GM18909 (cell line): ENCODE measurements at regions not wholly inside any gene's neighbourhood (a gene's known extent, or its start where the extent isn't known, plus 50 kb on each side); places are given as distances from the start of the nearest gene placed in this dataset.
"Not testable (repeated sequence)": the region's sequence is repeated elsewhere in the genome, so short reads cannot be mapped to it uniquely, and the experiment has no call there.

Source experiments
- ATAC-seq: cut with Tn5 transposase; IDR thresholded peaks from one replicate; pipeline ENCODE4 v1.9.1; 2021; ENCODE audit warnings: mild to moderate bottlenecking; ENCODE audit not compliant: unreplicated experiment, poor library complexity

DNA sequence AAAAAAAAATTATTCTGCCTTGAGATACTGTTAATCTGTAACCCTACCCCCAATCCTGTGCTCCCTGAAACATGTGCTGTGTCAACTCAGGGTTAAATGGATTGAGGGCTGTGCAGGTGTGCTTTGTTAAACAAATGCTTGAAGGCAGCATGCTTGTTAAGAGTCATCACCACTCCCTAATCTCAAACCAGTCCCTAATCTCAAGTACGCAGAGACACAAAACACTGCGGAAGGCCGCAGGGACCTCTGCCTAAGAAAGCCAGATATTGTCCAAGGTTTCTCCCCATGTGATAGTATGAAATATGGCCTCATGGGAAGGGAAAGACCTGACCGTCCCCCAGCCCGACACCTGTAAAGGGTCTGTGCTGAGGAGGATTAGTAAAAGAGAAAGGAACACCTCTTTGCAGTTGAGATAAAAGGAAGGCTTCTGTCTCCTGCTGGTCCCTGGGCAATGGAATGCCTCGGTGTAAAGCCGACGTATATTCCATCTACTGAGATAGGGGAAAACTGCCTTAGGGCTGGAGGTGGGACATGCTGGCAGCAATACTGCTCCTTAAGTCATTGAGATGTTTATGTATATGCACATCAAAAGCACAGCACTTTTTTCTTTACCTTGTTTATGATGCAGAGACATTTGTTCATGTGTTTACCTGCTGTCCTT is 402.6 kb downstream of the TBC1D32 start:
- ATAC-seq = not testable (repeated sequence)

DNA sequence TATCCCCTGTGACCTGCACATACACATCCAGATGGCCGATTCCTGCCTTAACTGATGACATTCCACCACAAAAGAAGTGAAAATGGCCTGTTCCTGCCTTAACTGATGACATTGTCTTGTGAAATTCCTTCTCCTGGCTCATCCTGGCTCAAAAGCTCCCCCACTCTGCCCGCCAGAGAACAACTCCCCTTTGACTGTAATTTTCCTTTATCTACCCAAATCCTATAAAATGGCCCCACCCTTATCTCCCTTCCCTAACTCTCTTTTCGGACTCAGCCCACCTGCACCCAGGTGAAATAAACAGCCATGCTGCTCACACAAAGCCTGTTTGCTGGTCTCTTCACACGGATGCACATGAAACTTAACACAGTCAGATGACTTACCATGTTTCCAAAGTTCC is 403.8 kb downstream of the TBC1D32 start:
- not testable (repeated sequence) for ATAC-seq

DNA sequence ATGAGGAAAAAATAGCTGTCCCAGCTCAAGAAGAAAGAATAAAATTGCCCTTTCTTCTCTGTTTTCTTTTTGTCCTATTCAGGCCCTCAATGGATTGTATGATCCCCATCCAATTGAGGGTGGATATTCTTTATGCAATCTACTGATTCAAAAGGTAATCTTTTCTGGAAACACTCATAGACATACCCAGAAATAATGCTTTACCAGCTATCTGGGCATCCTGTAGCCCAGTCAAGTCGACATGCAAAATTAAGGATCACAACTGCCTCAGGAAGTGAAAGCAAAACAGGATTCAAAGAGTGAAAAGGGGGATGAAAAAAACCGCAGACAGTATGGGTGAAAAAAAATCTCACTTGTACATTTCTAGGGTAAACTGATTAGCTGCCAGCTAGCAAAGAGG is 410.1 kb downstream of the TBC1D32 start:
- no peak for ATAC-seq

DNA sequence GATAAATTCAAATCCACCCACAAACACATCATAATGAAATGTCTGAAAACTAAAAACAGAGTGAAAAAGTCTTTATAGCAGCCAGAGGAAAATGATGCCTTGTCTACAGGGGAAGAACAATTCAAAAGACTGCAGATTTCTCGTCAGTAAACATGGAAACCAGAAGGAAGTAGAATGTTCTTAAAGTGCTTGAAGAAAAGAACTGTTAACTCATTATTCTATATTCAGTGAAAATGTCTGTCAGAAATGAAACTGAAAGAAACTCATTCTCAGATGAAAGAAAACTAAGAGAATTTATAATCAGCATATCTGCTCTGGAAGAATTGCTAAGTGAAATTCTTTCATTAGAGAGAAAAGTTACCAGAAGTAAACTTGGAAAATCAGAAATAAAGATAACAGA is 416.1 kb downstream of the TBC1D32 start:
- ATAC-seq = no peak

DNA sequence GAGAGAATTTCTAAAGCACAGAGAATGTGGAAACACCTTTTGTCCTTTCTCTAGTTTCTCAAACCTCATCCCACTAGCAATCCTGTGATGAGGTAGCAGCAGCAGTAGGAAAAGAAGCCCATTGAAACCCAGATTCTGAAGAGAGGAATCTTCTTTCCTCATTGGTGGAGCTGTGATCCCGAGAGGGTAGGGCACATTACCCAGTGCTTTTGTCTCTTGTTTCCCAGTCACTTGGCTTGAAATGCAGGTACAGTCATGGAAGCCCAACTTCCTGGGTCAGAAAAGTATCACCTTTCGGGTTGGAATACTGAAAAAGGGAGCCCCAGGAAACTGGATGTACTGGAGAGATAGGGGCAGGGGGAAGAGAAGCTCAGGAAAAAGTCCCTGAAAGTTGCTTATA is 417.4 kb downstream of the TBC1D32 start:
- ATAC-seq = no peak

DNA sequence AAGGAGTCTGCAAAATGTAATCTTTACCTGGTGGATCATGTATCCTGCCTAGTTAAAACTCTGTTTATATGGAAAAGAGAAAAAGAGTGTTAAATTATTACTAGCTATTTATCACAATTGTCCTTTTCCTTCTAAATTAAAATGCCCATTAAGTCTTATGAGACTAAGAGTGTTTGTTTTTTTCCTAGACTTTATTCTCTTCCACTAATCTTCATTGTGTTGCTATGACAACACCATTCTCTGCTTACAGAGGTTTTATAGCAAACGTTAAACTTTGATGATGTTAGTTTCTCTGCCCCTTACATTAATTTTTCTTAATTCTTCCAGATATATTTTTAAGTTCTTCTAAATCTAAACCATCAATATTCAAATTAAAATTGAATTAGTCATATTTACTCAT is 420.8 kb downstream of the TBC1D32 start:
- ATAC-seq = no peak

DNA sequence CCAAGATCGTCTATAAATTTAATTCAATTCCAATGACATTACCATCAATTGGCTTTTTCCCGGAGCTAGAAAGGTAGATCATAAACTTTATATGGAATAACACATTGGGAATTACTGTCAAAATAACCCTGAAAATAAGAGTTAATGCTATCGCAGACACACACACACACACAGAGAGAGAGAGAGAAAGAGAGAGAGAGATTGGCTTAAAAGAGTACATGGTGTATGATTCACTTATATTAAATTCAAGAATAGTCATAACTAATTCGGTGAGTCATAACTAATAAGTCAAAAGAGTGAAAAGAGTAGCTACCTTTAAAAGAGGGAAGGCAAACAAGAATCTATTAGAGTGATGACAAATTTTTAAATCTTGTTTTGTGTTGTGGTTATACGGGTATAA is 425.5 kb downstream of the TBC1D32 start:
- no peak for ATAC-seq

DNA sequence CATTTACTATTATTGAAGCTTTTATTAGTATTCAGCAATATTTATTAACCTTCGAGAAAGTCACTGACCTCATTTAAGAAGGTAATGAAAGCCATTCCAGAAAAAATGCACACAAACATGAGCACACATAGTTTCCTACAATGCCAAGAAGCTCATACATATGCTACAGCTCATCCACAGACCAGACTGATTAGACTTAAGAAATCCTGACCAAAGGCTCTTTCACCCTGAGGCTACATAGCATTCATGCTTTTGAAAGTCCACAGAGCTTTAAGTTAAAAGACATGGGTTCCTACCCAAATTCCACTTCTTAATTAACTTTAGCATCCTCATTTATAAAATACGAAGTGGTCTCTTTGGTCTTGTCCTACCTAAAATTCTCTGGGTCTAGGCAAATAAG is 430.4 kb downstream of the TBC1D32 start:
- no peak for ATAC-seq

DNA sequence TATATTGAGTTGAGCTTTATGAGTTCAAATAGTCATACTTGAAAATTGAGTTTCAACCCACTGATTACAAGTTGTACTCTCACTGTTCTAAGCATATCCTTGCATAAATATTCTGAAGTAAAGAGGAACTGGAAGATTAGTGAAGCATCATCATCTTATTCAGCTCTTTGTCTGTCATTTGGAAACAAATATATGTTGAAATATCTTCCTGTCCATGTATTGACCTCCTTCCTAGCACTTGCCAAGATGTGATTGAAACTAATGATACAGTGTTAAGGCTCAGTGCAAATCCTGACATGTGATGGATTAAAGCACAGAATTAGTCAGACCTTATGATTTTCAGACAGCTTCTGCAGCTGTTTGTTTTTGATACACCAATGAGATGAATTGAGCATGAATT is 434.3 kb downstream of the TBC1D32 start:
- ATAC-seq = no peak

DNA sequence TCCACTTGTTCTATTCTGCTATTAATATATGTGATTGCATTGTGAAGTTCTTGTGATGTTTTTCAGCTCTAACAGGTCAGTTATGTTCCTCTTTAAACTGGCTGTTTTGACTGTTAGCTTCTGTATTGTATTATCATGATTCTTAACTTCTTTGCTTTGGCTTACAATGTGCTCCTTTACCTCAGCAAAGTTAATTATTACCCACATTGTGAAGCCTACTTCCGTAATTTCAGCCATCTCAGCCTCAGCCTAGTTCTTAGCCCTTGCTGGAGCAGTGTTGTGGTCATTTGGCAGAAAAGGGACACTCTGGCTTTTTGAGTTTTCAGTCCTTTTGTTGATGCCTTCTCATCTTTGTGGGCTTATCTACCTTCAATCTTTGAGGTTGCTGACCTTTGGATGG is 440.2 kb downstream of the TBC1D32 start:
- ATAC-seq = peak; percentile 96

DNA sequence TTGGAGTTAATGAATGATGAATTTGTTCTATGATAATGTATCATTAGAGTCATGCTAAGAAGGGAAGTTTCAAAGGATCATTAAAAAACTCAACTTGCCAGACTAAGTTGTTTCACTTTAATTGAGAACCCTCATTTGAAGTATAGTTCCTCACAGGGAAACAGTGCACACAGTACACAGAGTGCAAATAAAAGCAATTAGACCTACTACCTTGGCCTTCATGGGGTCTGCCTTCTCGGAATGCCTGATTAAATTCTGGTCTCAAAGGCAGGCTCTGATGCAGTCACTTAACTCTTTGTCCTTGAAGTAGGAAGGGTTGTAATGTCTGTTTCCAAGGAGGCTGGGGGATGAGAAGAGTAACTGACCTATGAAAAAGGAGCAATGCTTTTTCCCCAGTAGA is 457.3 kb downstream of the TBC1D32 start:
- no peak for ATAC-seq

DNA sequence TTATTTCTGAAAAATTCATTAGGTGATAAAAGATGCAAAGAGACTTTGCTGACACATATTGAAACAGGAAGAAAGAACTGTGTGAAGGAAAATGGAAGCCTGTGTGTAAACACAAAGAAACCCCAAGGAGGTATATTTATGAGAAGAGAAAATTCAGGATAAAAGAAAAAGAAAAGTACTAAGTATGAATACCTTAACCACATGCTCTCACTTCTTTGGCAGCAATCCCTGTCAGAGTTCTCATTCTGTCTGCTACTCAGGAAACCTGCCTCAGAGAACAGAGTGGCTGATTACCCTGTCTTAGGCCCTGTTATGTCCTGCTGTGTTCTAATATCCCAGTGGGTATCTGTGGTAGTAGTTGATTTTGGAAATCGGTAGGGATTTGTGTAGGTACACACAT is 457.9 kb downstream of the TBC1D32 start:
- ATAC-seq = peak; percentile 60

DNA sequence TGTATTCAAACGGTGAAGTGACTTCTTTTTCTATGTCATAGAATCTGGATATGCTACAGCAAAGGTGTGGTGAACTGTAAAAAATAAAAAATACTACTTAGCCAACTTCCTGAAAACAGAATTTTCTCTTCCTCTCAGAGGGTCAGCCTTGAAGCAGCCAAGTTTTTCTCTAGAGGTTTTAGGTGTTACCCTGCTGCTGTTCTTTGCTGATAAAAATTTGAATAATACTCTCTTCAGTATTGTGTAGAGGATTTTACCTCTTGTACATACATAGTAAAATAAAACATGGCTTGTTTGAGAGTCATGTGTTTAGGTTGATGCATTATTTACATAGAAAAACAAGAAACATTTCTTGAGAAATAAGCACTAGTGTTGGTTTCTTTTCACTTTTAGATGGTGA is 458.4 kb downstream of the TBC1D32 start:
- peak; percentile 65 for ATAC-seq

DNA sequence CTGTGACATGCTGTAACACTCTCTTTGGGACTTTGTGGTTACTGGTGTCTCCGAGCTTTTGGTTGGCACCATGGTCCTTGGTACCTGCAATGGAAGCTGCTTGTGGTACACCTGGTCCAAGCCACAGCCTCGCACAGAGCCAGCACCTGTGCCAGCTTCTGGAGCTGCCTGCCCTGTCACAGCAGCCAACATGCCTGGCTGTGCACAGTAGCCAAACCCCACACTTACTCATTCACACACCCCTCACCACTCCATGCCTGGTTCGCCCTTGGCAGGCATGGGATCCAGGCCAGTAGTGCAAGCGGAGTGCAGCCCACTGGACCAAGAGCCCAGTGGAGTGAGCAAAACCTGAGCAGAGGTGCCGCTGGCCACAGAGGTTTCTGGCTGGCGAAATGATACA is 459.9 kb downstream of the TBC1D32 start:
- no peak for ATAC-seq

DNA sequence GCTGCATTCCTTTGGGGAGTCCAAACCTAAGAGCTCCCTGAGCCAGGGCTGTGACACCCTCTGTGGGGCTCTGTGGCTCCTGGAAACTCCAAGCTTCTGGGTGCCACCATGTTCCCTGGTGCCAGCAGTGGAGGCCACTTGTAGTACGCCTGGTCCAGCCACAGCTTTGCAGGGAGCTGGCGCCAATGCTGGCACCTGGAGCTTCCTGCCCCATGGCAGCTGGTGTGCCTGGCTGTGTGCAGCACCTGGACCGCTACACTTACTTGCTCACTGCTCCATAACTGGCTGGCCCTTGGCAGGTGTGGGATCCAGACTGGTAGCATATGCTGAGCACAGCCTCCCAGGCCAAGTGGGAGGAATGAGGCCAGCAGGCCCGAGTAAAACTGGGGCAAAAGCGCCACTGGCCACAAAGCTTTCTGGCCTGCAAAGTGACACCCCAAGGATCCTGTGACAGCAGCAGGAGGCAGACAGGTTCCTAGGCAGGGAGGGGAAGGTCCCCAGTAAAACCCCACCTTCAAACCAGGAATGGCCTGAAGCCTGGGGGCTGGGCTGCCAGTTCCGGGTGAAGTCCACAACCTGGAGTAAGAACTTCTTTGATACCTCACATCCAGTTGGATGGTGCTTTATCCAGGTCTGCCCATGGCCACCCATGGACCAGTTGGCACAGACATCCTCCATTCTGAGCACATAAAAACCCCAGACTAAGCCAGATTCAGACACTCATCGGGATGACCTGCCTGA is 461.0 kb downstream of the TBC1D32 start:
- ATAC-seq = no peak

DNA sequence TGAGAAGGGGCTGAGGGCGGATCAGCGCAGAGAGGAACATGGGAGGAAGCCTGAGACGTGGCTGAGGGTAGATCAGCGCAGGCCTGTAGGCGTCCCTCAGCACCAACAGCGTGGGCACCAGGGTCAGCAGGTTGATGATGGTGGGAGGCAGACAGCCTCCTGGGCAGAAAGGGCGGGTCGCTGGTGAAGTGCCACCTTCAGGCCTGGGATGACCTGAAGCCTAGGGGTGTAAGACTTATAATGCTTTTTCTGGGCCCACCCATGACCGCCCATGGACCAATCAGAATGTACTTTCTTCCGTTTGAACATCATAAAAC is 462.1 kb downstream of the TBC1D32 start:
- ATAC-seq = no peak

DNA sequence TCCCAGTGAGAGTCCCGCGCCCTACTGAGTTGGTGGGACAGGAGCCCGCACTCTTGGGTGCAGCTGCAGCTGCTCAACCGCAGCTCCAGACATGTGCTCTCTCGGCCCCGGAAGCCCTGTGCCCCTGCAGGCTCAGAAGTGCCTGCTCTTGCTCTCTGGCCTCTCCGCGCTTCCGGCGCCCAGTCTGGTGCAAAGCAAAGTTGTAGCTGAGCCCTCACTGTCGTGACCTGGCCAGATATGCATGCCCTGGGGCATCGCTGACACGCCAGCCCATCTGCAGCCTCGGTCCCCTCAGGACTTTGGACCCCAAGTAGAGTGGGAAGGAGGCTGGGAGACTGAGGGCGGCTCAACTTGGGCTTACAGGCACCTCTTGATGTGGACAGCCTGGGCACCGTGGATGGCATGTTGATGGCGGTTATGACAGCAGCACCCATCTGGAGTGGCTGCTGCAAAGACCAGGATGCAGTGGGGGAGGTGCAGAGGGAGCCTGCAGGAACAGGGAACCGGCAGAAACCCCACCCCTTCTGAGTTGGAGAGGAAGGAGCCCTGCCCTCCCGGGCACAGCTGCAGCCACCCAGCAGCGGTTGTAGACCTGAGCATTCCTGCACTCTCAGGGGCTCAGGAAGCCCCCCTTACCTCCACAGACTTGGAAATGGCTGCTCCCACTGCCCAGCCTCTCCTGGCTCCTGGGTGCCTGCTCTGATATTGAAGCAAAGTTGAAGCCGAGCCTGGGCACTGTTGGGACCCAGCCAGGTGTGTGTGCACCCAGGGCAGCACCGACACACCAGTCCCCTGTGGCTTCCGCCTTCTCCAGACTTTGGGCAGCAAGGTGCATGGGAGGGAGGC is 462.6 kb downstream of the TBC1D32 start:
- ATAC-seq = no peak

DNA sequence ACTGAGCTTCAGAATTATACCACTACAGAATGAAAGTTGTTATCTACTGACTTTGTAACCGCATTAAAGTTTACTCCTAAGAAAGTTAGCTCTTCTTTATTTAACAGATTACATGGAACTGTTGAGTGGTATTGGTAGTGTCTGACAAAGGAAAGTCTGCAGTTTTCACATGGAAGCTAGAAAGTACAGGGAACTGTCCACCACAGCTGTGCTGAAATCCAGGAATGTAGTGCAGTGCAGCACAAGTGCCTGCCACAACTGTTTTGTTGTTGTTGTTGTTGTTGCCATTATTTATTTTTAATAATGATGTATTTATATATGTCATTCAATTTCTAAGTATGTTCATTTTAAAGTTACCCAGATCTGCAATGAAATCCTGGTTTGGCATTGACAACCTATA is 464.9 kb downstream of the TBC1D32 start:
- no peak for ATAC-seq

DNA sequence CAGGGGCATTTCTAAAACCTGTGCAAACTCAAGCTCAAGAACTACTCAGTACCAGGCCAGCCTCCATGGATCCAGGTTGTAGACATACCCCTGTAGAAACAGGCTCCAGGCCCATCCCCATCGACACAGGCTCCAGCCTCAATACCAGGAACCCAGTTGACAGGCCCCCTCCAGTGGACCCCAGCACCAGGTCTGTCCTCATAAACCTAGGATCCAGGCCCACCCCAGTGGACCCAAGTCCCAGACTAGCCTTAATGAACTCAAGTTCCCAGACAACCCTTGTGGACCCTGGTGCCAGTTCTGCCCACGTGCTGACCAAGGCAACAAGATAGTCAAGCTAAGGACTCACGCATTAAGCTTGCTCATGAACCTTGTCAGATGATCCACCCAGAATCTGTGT is 476.9 kb downstream of the TBC1D32 start:
- no peak for ATAC-seq

DNA sequence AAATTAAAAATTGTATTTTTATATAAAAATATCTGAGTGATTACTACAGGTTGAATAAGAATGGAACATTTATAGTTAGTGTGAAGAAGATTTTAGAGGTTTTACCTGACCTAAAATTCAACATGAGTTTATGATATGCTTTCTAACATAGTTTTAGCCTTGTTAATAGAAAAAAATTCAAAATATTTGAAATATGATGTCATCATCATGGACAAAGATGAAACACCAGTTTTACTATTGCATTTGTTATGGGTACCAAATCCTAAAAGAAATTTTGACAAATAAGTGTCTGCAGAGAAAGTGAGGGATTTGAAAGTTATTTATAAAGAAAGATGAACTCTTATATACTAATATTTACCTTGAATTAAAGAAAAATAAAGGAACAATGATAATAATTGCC is 479.7 kb downstream of the TBC1D32 start:
- ATAC-seq = no peak

DNA sequence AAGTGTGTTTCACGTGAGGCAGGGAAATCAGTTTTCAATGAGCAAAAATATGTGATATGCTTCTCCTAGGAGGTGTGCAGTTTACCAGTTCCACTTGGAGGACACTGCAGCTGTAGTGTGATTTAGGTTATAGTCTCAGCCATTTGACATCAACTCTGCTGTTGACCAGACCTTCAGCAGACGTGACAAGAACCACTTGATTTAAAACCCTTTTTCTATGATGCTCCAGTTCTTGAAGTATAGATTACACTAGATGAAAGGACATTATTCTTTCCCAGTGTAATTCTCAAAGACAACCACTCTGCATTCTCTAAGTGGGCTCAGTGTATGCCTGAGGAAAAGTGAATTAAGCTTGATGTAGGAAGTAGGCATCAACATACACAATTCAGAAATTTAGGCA is 480.8 kb downstream of the TBC1D32 start:
- ATAC-seq = no peak
